Nucleus accumbens (tissue), 56 donors: ENCODE measurements at regions not wholly inside any gene's neighbourhood (a gene's known extent, or its start where the extent isn't known, plus 50 kb on each side); places are given as distances from the start of the nearest gene placed in this dataset.
"Not testable (repeated sequence)": the region's sequence is repeated elsewhere in the genome, so short reads cannot be mapped to it uniquely, and the experiment has no call there.

Experiments used
- DNase-seq, 56 donors: peaks; one replicate each; lab custom pipeline; 2025; lab: John Stamatoyannopoulos, UW

DNA sequence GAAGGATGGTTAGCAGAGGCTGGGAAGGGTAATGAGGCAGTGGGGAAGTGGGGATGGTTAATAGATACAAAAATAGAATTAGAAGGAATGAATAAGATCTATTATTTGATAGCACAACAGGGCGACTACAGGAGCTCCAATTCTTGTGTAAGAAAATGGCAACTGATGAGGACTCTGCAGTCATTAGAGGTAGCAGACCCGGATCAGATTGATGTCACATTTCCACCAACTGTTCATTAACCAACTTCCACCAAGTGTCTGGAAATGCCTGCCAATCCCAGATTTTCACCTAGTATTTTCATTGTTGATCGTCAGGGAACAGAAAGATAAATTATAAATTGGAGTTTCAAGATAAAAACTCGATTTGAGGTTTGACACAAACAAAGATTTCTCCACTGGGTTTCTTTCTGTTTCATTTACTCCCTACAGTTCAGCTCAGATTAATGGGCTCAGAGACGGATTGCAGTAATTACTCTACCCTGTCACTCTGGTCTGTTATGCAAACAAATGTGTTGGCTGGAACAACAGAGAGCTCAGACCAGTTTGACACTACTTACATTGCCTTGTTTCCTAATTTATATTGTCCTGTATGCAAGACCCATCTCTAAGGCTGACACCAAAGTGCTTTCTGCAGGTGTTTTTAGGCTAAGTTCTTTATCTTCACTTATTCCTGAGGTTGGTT lies 909.2 kb upstream of the PRKX start:
- no peak for DNase-seq

GRCh38 chrX:4613651-4614050 lies 900.2 kb upstream of the PRKX start:
- not testable (repeated sequence) for DNase-seq

DNA sequence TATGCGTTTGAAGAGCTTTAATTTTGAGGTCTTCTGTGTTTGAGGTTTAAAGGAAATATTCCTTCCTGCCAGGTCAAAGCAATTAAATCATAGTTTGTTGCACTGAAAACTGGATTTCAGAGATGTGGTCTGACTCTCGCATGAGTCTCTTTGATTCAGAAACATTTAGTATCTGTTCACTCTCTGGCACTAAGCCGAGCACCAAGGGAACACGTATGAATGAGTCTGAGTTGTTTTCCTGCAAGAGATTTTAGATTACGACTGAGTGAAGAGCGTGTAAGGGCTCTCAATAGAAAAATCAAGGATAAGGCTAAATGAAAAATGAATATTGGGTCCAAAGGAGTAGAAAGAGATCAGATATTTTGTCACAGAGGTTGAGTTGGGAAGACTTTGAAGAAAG lies 875.4 kb upstream of the PRKX start:
- DNase-seq: no peak

- no peak for DNase-seq
These were observed 875.0 kb upstream of the PRKX start for GRCh38 chrX:4588466-4588865.

- DNase-seq: no peak
These were observed 874.6 kb upstream of the PRKX start for GRCh38 chrX:4588056-4588455.

DNA sequence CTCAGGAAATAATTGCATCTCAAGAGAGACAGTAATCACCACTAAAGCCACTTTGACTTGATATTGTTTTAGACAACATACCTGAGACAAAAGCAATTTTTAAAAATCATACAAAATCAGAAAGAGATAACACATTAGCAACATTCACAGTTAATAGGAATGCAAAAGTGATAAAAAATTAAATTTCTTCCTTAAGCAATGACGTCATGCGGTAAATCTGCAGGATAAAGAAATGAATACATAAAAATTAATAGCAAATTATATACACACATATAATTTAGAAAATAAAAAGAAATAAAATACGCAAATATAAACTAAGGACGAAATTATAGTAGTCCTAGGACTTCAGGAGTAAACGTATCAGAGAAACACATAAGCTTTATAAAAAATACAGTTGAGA lies 866.5 kb upstream of the PRKX start:
- no peak for DNase-seq

GRCh38 chrX:4579480-4579879 lies 866.0 kb upstream of the PRKX start:
- no peak for DNase-seq

GRCh38 chrX:4572691-4573090 lies 859.2 kb upstream of the PRKX start:
- no peak for DNase-seq

DNA sequence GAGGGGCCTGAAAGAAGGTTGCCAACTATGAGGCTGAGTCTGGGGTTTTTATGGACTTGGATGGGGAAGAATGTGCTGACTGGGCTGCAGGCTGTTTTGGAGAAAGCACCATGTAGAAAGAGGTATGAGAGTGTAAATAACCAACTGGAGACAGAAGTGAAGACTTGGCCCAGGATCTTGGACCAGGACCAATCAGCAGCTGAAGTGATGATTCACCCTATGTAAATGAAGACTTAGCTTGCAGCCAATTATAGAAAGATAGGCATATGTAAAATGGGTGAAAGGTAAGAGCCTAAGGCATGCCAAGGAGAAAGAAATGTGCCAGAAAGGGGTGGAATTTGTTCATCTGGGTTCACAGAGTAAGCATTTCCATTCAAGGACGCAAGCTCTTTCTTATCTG lies 856.7 kb upstream of the PRKX start:
- DNase-seq: no peak

- DNase-seq: no peak
These were observed 846.7 kb upstream of the PRKX start for GRCh38 chrX:4560192-4560591.

DNA sequence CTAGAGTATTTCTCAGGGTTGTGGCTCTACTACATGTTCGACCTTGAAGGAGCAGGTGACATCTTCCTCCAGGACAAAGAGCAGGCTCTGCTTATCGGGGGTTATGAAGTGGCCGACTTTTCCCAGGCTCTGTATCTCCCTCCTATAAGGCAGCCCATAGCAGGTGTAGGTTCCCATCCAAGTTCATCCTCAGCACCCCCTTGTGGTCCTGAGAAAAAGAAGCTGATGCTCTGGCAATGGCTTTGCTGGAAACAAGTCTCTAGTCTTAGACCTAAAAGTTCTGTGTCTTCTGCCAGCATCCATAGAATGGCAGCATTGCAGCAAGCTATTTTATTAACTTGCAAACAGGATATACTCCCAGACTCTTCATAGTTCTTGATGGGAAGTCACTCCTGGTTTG lies 836.6 kb upstream of the PRKX start:
- no peak for DNase-seq

GRCh38 chrX:4547213-4547836 lies 833.9 kb upstream of the PRKX start:
- DNase-seq: peak in 44 of 56 donors; percentile 0 to 61 (median 8)

GRCh38 chrX:4546178-4546577 lies 832.7 kb upstream of the PRKX start:
- DNase-seq: not testable (repeated sequence)

- DNase-seq: no peak
These were observed 814.8 kb upstream of the PRKX start for GRCh38 chrX:4528247-4528646.

DNA sequence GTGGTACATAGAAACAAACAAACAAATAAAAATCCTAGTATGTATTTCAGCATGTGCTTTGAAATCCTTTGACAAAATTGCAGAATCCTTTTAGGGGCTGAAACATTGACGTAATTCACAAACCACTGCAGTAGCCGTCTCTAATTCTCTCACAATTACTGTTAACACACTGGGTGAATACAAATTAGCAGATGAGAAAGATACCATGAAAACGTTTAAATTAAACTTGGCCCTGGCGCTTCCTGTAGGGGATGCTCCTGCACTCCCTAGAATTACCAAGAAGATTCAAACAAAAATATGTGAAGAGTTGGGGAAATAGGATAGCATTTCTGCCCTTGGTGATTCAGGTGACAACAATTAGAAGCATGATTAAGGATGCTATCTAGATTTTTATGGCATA lies 772.5 kb upstream of the PRKX start:
- DNase-seq: no peak

DNA sequence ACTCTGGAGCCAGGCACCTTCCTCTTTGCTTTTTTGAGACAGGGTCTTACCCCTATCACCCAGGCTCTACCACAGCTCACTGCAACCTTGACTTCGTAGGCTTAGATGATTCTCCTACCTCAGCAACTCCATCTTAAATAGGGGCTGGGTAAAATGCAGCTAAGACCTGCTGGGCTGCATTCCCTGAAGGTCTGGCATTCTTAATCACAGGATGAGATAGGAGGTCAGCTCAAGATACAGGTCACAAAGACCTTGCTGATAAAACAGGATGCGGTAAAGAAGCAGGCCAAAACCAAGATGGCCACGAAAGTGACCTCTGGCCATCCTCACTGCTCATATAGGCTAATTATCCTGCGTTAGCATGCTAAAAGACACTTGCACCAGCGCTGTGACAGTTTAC lies 770.8 kb upstream of the PRKX start:
- no peak for DNase-seq

DNA sequence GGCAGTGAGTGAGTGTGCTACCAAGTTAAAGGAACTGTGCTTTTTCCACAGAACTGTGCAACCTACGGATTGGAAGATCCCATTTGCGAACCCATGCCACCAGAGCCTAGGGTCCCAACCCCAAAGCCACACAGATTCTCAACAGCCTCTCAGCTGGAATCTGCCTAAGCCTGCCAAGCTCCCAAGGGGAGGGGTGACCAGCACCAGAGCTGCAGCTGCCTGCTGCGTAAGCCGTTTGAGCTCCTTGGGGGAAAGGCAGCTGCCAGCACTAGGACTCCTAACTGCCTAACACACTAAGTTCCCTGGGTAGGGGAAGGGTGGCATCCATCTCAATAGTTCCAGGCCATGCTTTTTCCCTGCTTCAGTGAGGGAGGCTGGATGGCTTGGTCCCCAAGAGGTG lies 738.1 kb upstream of the PRKX start:
- no peak for DNase-seq

GRCh38 chrX:4450177-4450576 lies 736.7 kb upstream of the PRKX start:
- DNase-seq: no peak

DNA sequence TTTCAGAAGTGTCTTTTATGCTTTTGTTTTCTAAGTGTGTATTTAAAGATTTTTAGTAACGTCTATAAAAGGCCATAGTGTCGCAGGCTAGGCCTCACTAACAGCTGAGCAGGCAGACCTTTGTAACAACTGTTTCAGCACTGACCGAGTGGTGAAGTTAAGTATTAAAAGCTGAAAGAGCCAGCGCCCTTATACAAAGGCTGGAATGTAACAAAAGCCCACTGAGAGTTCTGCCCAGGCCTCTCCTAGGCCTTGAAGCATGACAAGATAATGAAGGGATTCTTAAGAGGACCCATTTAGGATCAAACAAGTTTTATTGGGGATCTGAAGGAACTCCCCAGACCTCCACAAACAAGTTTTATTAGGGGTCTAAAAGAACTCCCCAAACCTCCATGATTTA lies 722.5 kb upstream of the PRKX start:
- DNase-seq: no peak

DNA sequence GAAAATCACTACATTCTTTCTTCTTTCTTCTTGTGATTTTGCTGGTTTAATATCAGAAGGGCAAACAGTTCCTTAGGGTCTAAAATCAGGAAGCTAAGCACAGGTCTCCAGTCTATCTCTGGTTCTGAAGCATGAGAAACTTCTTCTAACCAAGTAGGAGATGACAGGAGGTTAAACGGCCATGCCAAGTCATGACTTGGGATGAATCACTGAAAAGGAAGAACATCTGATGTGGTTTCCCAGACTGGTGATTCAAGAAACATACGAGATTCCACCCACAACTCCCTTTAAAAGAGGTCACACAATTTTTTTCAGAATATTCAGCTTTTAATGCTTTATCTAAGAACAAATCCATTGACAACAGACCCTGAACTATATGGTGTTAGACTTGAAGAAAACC lies 684.0 kb upstream of the PRKX start:
- no peak for DNase-seq

GRCh38 chrX:4382273-4382672 lies 668.8 kb upstream of the PRKX start:
- peak in 2 of 56 donors; percentile 1 for DNase-seq

- no peak for DNase-seq
These were observed 667.3 kb upstream of the PRKX start for GRCh38 chrX:4380710-4381109.

DNA sequence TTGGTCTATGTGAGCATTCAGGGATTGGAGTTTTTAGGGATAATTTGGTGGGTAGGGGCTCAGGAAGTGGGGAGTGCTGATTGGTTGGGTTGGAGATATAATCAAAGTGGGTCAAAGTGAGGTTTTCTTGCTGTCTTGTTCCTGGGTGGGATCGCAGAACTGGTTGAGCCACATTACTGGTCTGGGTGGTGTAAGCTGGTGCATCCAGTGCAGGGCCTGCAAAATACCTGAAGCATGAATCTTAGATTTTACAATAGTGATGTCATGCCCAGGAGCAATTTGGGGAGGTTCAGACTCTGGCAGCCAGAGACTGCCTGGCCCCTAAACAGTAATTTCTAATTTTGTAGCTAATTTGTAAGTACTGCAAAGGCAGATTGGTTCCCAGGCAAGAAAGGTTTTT lies 665.6 kb upstream of the PRKX start:
- DNase-seq: no peak
